ENCODE measurements at regions not wholly inside any gene's neighbourhood (a gene's known extent, or its start where the extent isn't known, plus 50 kb on each side); places are given as distances from the start of the nearest gene placed in this dataset.
"Not testable (repeated sequence)": the region's sequence is repeated elsewhere in the genome, so short reads cannot be mapped to it uniquely, and the experiment has no call there.

DNA sequence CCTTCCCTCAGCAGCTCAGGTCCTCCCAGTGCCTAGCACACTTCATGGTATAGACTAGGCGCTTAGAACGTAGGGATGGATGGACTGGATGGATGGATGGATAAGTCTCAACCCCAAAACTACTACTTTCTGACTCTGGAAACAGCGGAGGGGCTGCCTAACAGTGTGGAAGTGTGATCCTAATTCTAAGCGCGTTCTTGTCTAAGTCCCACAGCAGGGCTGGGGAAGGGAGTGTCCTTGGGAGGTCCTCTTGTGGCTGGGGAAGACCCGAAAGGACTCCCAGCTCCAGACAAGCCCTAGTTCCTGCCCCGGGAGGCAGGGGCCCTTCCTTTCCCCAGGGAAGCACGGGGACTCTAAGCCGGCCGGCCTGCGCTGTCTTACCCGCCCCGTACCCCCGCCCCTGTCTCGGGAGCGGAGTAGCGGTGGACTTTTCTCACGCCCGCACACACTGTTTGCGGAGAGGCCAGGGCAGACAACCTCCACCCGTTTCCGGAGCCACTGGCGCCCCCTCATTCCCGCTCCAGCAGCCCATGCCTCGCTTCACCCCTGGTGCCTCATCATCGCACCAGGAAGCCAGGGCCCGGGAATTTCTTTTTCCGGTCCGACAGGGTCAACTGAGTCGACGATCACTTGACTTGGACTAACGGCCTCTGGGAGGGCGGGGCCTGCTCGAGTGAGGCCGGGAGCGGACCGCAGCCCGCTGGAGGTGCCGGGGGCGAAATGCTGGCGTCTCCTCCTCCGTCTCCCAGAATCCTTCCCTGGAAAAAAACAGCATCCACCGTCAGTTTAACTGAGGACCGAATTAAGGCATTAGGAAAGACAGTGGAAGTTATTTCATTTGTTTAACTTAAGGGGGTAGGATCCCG is 133.3 kb downstream of the TBC1D2B start:
- DNase-seq (ENCODE audit: low spot score) = peak; percentile 89

- no peak for DNase-seq (ENCODE audit: low spot score)
Measured at GRCh38 chr15:77942611-77943211, 134.8 kb downstream of the TBC1D2B start.

DNA sequence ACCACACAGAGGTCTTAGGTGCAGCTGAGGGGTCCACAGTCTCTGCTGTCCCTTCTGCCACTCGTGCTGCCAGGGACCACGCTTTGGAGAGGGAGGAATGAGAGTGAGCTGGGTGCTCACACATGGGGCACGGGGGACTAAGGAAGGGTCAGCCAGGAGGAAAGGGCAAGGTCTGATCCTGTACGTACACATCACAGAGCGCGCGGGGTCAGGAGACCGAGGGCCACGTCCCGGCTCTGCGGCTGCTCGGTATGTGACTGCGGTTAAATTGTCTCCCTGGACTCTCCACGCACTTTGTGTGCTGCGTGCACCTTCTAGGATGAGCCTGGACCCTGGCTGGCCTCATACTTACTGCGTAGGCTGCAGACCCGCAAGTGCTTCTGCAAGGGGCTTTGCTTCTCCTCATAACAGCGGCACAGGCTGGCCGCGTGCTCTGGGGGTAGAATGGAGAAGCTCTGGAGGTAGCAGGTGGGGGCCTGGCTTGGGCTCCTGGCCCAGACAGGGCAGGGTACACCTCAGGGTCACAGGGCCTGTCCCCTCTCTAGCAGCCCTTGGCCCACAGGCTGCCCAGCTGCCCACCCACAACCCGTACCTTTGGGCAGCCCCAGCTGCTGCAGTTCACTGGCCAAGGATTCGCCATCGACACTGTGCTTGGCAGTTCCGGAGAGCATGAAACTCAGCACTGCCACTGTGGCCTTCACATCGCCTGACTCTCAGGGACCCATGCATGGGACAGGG is 136.3 kb downstream of the TBC1D2B start:
- not testable (repeated sequence) for DNase-seq (ENCODE audit: low spot score)

GRCh38 chr15:77940381-77940947 is 137.0 kb downstream of the TBC1D2B start:
- DNase-seq (ENCODE audit: low spot score) = no peak

DNA sequence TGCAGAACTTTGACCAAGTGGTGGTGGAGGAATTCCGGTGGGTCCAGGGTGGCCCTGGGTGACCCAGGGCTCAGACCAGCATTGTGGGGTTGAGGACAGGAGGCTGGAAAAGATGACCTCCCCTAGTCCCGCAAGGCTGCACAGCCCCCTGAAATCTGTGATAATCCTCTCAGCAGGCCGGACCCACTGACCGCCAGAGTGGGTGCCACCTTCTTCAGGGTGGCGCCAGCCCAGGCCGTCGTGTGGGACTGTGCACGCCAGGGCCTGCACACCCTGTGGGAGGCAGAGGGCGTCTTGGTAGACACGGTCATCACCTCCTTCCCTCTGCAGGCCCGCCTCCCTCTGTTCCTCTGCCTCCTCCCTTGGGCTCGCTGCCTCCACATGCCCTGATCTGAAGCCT is 137.7 kb downstream of the TBC1D2B start:
- DNase-seq (ENCODE audit: low spot score) = no peak

GRCh38 chr15:77939026-77939425 is 138.5 kb downstream of the TBC1D2B start:
- DNase-seq (ENCODE audit: low spot score) = peak; percentile 11

- not testable (repeated sequence) for DNase-seq (ENCODE audit: low spot score)
Measured at GRCh38 chr15:77938546-77938945, 139.0 kb downstream of the TBC1D2B start.

DNA sequence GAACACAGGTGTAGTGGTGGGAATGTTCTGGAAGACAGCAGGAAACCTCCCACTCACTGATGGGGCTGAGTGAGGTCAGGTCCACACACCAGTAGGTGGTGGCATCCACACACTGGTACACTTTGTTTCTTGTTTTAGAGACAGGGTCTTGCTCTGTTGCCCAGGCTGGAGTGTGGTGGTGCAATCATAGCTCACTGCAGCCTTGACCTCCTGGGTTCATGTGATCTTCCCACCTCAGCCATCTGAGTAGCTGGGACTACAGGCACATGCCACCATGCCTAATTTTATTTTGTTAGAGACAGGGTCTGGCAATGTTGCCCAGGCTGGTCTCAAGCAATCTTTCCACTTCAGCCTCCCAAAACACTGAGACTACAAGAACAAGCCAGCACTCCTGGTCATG is 140.9 kb downstream of the TBC1D2B start:
- not testable (repeated sequence) for DNase-seq (ENCODE audit: low spot score)

GRCh38 chr15:77934516-77934915 is 143.0 kb downstream of the TBC1D2B start:
- not testable (repeated sequence) for DNase-seq (ENCODE audit: low spot score)

DNA sequence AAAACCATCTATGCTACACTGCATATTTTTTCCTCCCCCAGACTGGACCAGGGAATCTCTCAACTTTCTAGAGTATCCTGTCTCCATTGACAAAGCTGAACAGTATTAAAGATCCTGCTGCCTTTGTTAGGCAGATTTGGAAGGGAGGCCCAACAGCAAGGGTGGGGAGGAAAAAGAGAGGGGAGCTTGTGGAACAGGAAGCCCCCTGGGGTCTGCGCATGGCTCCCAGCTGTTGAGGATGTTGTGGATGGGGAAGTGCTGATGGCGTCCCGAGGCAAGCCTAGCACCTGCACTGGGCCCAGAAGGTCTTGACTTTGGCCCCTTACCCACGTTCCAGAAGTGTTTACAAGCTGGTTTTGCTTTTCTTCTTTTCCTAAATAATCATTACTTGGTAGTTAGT is 146.6 kb downstream of the TBC1D2B start:
- DNase-seq (ENCODE audit: low spot score) = not testable (repeated sequence)

DNA sequence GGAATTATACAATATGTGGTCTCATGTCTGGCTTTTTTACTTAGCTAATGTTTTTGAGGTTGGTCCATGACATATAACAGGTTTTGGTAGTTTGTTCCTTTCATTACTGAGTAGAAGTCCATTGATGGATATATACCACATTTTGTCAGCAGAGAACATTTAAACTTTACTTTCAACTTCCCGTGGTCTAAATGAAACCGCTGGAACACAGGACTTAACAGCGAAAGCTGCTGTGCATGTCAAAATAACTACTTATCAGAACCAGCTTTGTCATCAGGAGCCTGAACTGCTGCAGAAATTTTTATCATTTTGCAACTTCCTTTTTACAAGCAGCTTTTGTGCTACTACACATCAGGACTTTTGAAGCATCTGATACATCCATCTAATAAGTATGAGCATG is 147.0 kb downstream of the TBC1D2B start:
- DNase-seq (ENCODE audit: low spot score) = not testable (repeated sequence)

DNA sequence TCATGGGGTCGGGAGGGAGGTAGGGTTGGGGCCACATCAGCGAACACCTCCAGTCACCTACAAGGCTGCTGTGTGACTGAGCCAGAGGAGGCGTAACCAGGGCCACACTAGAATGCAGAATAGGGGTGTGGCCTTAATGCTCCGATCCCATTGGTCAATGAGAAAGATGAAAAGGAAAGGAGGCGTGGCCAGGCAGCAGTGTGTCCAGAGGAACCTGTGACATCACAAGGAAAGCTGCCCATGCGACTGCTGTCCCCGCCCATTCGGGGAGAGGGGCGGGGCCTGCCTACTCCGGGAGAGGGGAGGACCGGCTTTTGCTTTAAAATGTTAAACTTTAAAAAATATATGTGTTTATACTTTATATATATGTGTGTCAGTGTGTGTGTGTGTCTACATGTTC is 150.7 kb downstream of the TBC1D2B start:
- DNase-seq (ENCODE audit: low spot score) = not testable (repeated sequence)

- DNase-seq (ENCODE audit: low spot score) = not testable (repeated sequence)
Measured at GRCh38 chr15:77926296-77926695, 151.2 kb downstream of the TBC1D2B start.

- DNase-seq (ENCODE audit: low spot score) = not testable (repeated sequence)
Measured at GRCh38 chr15:77925101-77925500, 152.4 kb downstream of the TBC1D2B start.

- DNase-seq (ENCODE audit: low spot score) = no peak
Measured at GRCh38 chr15:77921664-77922063, 155.8 kb downstream of the TBC1D2B start.

- DNase-seq (ENCODE audit: low spot score) = not testable (repeated sequence)
Measured at GRCh38 chr15:77916966-77917635, 160.4 kb downstream of the TBC1D2B start.

GRCh38 chr15:77915961-77916330 is 161.6 kb downstream of the TBC1D2B start:
- DNase-seq (ENCODE audit: low spot score) = not testable (repeated sequence)

DNA sequence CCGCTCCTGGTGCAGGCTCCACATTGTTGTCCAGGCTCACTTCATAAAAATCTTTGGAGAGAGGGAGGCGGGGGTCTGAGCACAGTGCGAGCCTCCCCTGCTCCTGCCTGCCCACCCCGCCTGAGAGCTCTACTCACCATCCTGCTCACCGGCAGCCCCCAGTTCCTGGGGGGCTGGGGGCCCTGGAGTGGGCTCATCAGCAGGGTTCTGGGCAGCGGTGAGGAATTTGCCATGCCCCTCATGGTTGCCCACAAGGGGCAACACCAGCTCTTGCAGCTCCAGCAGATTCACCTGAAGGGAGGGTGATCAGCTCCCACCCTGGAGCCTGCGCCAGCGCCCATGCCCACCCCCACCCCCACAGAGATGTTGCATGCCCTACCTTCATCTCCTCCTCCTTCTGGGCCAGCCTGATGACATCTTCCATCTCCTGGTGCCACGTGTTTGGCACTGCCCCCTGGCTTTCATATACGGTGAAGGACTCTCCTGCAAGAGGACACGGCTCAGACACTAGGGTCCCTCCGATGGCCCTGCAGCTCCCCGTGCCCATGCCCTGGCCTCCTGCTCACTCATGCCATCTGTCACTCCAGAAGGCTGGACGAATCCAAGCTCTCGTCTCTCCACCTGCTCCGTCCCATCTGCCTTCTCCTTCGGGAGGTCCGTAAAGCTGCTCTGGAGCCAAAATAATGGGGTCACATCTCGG is 162.1 kb downstream of the TBC1D2B start:
- no peak for DNase-seq (ENCODE audit: low spot score)

- not testable (repeated sequence) for DNase-seq (ENCODE audit: low spot score)
Measured at GRCh38 chr15:77914531-77914930, 163.0 kb downstream of the TBC1D2B start.

DNA sequence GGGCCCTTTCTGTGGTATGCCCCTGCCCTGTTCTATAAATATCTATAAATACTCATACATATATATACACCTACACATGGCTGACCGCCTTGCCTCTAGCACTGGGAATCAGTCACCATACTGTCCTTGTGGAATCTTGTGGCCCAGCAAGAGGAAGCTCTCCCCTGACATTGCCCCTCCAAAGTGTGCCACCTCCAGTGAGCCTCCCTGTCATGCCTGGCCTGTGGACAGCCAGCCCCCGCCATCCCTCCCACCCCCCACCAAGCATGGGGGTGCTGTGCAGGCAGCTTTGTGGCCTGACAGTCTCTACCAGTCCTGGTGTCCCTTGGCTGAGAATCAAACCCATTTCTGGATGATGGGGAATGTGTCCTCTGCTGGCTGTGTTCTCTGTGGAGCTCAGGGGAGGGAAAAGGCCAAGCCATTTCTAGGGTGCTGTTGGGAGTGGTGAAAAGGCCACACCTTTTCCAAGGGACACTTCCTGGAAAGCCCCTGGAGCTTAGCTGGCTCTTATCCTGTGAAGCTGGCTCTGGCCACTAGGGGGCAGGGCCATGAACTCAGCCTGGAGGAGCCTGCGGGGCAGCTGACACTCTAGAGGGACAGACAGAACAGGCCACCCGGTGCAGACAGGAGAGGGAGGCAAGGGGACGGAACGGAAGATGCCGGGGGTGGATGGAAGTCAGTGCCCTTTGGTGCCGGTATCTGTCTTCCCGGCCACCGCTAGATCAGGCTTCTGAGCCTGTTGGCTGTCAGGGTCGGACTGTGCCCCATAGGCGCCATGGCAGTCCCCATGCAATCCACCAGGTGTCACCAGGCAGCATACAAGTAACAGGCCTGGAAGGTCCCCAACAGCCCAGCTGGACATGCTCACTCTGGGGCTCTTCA is 167.2 kb downstream of the TBC1D2B start:
- peak; percentile 78 for DNase-seq (ENCODE audit: low spot score)

Data from kidney capillary endothelial cell (primary cell).